Mesodermal cell (in vitro differentiated cells): ENCODE measurements at regions not wholly inside any gene's neighbourhood (a gene's known extent, or its start where the extent isn't known, plus 50 kb on each side); places are given as distances from the start of the nearest gene placed in this dataset.
A peak's percentile ranks its signal among the peaks of the same experiment; 100 is the strongest.

Experiments
- H3K27ac ChIP-seq: 2 replicates; pipeline ENCODE4 v1.7.0; 2013; ENCODE audit warnings: mild to moderate bottlenecking, low read depth, low read length, moderate library complexity; ENCODE audit not compliant: severe bottlenecking
- H3K36me3 ChIP-seq: 2 replicates; pipeline ENCODE4 v1.7.1; 2013; ENCODE audit warnings: mild to moderate bottlenecking, low read length, moderate library complexity; ENCODE audit not compliant: control insufficient read depth, insufficient read depth
- H3K4me1 ChIP-seq: one replicate; pipeline ENCODE4 v1.7.1; 2013; ENCODE audit warnings: mild to moderate bottlenecking, low read length; ENCODE audit not compliant: insufficient read depth, control insufficient read depth, poor library complexity, severe bottlenecking
- H3K4me3 ChIP-seq: 2 replicates; pipeline ENCODE4 v1.7.0; 2013; ENCODE audit warnings: low read length, control low read depth, mild to moderate bottlenecking; ENCODE audit not compliant: insufficient read depth, poor library complexity, severe bottlenecking; ENCODE audit errors: extremely low read depth
- H3K9me3 ChIP-seq: 2 replicates; pipeline ENCODE4 v1.7.1; 2013; ENCODE audit warnings: mild to moderate bottlenecking, low read length, moderate library complexity; ENCODE audit not compliant: control insufficient read depth
- WGBS, 2 experiments: methylation state at CpG; one replicate each; pipeline ENCODE4 v1.1.5; 2013; ENCODE audit warnings: missing lambda C conversion rate in 2 of 2; ENCODE audit not compliant: insufficient coverage in 2 of 2; 5-methylcytosine and 5-hydroxymethylcytosine counted together

- Histone ChIP-seq H3K36me3 (no peaks in the 10 kb centered on the region), H3K27ac (no peak overlapping the region), H3K9me3 (no peaks in the 10 kb centered on the region), H3K4me1 (no peaks in the 10 kb centered on the region), H3K4me3 (no peak overlapping the region)
- WGBS, 2 experiments: 43 to 73% methylated on average over 1 to 3 of the region's 4 CpGs
Measured at GRCh38 chr18:33916200-33916599, 308.5 kb downstream of the NOL4 start.

- no peaks in the 10 kb centered on the region for H3K4me1 ChIP-seq
- H3K4me3 ChIP-seq: no peak overlapping the region
- no peaks in the 10 kb centered on the region for H3K36me3 ChIP-seq
- no peaks in the 10 kb centered on the region for H3K9me3 ChIP-seq
- no peak overlapping the region for H3K27ac ChIP-seq
Measured at GRCh38 chr18:33914399-33914798, 310.3 kb downstream of the NOL4 start.

- H3K27ac ChIP-seq: no peak overlapping the region
- 80 to 100% methylated on average over 1 to 3 of the region's 4 CpGs for WGBS, 2 experiments
- H3K4me3 ChIP-seq: no peak overlapping the region
- no peaks in the 10 kb centered on the region for H3K36me3 ChIP-seq
- H3K4me1 ChIP-seq: no peaks in the 10 kb centered on the region
- peaks cover 26% of the 10 kb centered on the region for H3K9me3 ChIP-seq
Measured at GRCh38 chr18:33906046-33906445, 318.7 kb downstream of the NOL4 start.

GRCh38 chr18:33901894-33902512 lies 322.7 kb downstream of the NOL4 start:
- WGBS, 2 experiments: no CpG with 5 or more reads among the region's 1 CpG
- H3K4me1 ChIP-seq: no peaks in the 10 kb centered on the region
- H3K4me3 ChIP-seq: no peak overlapping the region
- H3K36me3 ChIP-seq: no peaks in the 10 kb centered on the region
- no peak overlapping the region for H3K27ac ChIP-seq
- peaks cover 32% of the 10 kb centered on the region for H3K9me3 ChIP-seq

GRCh38 chr18:33900638-33901037 lies 322.6 kb downstream of the ASXL3 start:
- WGBS, 2 experiments: 80 to 100% methylated on average over 1 of the region's 1 CpG

GRCh38 chr18:33898427-33898826 lies 320.4 kb downstream of the ASXL3 start:
- WGBS, 2 experiments: 71% methylated on average over 1 of the region's 2 CpGs; no CpG with 5 or more reads in 1 of the 2 experiments
- no peak overlapping the region for H3K4me3 ChIP-seq

More at GRCh38 chr18:33900638-33901037, 322.6 kb downstream of the ASXL3 start:
- Histone ChIP-seq H3K27ac (no peak overlapping the region), H3K4me3 (no peak overlapping the region), H3K36me3 (no peaks in the 10 kb centered on the region), H3K9me3 (peaks cover 32% of the 10 kb centered on the region), H3K4me1 (no peaks in the 10 kb centered on the region)

GRCh38 chr18:33878213-33878612 lies 300.2 kb downstream of the ASXL3 start:
- Histone ChIP-seq H3K4me3 (no peak overlapping the region), H3K27ac (no peak overlapping the region), H3K36me3 (no peaks in the 10 kb centered on the region), H3K9me3 (no peaks in the 10 kb centered on the region), H3K4me1 (no peaks in the 10 kb centered on the region)
- no CpG with 5 or more reads among the region's 1 CpG for WGBS, 2 experiments

More at GRCh38 chr18:33898427-33898826, 320.4 kb downstream of the ASXL3 start:
- Histone ChIP-seq H3K27ac (no peak overlapping the region), H3K36me3 (no peaks in the 10 kb centered on the region), H3K9me3 (peaks cover 15% of the 10 kb centered on the region), H3K4me1 (no peaks in the 10 kb centered on the region)

GRCh38 chr18:33875029-33875565 lies 297.1 kb downstream of the ASXL3 start:
- H3K4me3 ChIP-seq: no peak overlapping the region
- 60% methylated on average over 1 of the region's 2 CpGs; no CpG with 5 or more reads in 1 of the 2 experiments for WGBS, 2 experiments
- no peaks in the 10 kb centered on the region for H3K36me3 ChIP-seq
- no peak overlapping the region for H3K27ac ChIP-seq
- no peaks in the 10 kb centered on the region for H3K9me3 ChIP-seq
- H3K4me1 ChIP-seq: no peaks in the 10 kb centered on the region

GRCh38 chr18:33873112-33873511 lies 295.1 kb downstream of the ASXL3 start:
- H3K9me3 ChIP-seq: no peaks in the 10 kb centered on the region
- H3K27ac ChIP-seq: no peak overlapping the region
- no peaks in the 10 kb centered on the region for H3K4me1 ChIP-seq
- H3K4me3 ChIP-seq: no peak overlapping the region
- 100% methylated on average over 1 of the region's 3 CpGs; no CpG with 5 or more reads in 1 of the 2 experiments for WGBS, 2 experiments
- H3K36me3 ChIP-seq: no peaks in the 10 kb centered on the region

GRCh38 chr18:33871363-33872025 lies 293.5 kb downstream of the ASXL3 start:
- peak overlapping the region; percentile 17 for H3K27ac ChIP-seq
- no peak overlapping the region for H3K4me3 ChIP-seq
- no peaks in the 10 kb centered on the region for H3K36me3 ChIP-seq
- 100% methylated on average over 1 of the region's 2 CpGs; no CpG with 5 or more reads in 1 of the 2 experiments for WGBS, 2 experiments
- no peaks in the 10 kb centered on the region for H3K9me3 ChIP-seq
- H3K4me1 ChIP-seq: no peaks in the 10 kb centered on the region

GRCh38 chr18:33870059-33870458 lies 292.0 kb downstream of the ASXL3 start:
- no peaks in the 10 kb centered on the region for H3K36me3 ChIP-seq
- H3K27ac ChIP-seq: peak overlapping the region; percentile 50
- H3K4me3 ChIP-seq: no peak overlapping the region
- no peaks in the 10 kb centered on the region for H3K4me1 ChIP-seq
- no peaks in the 10 kb centered on the region for H3K9me3 ChIP-seq
